HG02840 (cell line): ENCODE measurements at regions not wholly inside any gene's neighbourhood (a gene's known extent, or its start where the extent isn't known, plus 50 kb on each side); places are given as distances from the start of the nearest gene placed in this dataset.
"Not testable (repeated sequence)": the region's sequence is repeated elsewhere in the genome, so short reads cannot be mapped to it uniquely, and the experiment has no call there.

Experiments
- ATAC-seq: cut with Tn5 transposase; IDR thresholded peaks from one replicate; pipeline ENCODE4 v1.9.1; 2021; ENCODE audit warnings: mild to moderate bottlenecking, moderate library complexity, moderate number of reproducible peaks; ENCODE audit not compliant: unreplicated experiment, low FRiP score

DNA sequence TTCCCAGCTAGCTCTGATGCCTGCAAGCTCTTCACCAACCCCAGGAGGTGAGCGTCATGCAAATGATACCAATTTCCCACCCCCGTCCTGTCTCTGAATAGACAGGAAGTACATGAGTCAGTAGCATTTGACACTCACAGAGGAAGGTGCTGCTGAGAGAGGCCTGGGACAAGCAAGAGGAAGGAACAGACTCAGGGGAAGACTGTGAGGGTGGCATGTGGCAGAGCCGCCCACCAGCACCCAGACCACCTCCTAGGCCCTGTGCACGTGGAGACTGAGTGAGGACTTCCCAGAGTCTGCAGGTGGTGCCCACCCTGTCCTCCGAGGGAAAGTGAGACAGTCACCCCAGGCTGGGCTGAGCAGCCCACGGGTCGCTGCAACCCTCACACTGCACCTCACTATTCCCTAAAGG, 199.5 kb upstream of the SFSWAP start:
- peak; percentile 91 for ATAC-seq

DNA sequence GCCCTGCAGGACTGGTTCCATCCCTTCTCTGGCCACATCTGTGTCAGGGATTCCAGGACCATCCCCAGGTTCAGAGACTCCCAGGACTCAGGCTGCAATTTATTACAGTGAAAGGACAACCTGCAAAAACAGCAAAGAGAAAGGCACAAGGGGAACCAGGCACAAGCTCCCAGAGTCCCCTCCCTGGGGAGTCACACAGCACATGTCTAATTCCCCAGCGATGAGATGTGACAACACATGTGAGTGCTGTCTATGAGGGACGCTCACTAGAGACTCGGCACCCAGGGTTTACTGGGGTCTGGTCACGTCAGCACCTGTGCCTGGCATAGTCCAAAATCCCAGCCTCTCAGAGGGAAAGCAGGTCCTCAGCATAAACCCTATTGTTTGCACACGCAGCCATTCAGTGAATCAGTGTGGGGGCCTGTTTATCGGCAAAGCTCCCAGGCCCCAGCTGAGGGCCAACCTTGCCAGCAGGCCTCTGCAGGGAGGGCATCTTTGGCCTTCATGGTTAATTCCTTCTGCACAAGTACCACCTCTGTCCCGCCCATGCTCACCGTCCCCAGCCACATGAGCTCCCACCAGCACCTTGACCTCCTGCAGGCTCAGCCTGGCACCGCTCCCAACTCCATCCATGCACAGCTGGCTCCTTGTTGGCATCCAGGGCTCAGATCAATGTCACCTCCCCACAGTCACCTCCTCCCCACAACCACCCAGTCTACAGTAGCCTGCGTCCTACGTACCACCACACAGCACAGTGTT, 198.9 kb upstream of the SFSWAP start:
- peak; percentile 12 for ATAC-seq

DNA sequence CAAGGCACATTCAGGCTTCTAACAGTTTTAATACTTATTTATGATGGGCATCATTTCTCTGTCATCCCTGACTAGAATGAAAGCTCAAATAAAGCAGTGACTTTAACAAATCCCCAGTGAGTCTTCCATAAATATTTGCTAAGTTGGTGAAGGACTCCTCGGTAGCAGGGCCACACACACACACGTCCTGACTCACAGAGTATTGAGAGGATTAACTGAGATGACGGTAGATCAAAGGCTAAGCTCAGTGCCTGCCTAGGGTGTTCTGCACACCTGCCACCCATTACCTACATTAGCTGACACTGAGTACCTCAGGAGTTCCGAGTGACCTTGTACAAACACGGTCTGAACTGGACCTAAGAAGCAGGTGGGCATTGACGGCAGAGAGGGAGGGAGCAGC, 197.3 kb upstream of the SFSWAP start:
- no peak for ATAC-seq

DNA sequence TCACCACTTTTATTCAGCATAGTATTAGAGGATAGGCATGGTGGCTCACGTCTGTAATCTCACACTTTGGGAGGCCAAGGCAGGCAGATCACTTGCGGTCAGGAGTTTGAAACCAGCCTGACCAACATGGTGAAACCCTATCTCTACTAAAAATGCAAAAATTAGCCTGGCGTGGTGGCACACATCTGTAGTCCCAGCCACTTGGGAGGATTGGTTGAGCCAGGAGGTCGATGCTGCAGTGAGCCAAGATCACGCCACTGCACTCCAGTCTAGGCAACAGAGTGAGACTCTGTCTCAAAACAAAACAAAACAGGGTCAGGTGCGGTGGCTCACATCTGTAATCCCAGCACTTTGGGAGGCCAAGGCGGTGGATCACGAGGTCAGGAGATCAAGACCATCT, 190.3 kb upstream of the SFSWAP start:
- not testable (repeated sequence) for ATAC-seq

DNA sequence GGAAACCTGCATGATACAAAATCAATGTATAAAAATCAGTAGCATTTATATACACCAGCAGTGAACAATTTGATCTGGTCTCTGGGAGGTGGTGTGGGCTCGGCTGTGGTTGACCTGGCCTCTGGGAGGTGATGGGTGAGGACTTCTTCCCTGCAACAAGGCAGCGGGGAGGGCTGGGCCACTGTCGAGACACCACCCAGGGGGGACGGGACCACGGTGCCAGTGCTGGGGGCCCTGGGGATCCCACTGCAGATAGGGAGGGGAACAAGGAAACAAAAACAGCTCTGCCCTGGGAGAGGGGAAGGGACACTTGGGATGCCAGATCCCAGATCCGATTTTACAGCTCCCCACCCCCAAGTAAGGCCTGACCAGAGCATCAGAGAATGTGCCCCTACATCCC, 189.6 kb upstream of the SFSWAP start:
- no peak for ATAC-seq

DNA sequence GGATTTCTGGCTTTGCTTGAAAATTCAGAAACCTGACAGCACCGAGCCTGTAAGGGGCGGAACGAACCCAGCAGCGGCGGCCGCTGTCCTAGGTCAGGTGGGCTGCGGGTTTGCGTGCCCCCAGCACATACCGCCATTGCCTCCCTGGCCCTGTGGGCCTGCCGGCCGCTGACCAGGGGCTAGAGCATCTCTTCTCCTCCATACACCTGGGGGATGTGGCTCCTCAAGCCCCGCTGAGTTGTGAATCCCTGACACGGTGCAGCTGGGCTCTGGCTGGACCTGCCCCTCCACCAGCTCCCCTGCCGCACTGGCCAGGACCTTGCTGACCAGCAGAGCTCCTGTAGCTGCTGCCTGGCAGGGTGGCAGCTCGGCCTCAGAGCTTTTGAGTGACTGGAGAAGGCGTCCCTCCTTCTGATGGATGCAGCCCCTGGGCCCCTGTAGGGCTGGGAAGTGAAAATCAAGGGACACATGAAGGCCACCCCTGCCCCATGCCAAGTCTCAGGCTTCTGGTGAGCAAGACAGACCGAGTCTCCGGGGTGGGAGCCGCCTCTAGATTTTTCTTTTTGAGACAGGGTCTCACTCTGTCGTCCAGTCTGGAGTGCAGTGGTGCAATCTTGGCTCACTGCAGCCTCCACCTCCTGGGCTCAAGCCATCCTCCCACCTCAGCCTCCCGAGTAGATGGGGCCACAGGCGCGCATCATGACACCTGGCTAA, 184.9 kb upstream of the SFSWAP start:
- no peak for ATAC-seq

DNA sequence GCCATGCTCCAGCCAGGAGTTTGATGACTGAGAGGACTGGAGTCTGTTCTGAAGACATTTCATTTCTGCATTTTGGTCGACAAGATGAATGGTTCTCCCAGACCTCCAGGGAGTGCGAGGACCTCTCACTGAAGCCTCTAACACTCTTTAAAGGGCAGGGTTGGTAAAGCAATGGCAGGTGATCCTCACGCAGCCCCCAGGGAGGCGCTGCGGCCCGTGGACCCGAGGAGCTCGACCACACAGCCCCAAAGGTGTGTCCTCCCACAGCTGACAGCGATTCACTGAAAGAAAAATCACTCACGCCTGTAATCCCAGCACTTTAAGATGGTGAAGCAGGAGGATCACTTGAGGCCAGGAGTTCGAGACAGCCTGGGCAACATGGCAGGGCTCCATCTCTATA, 183.8 kb upstream of the SFSWAP start:
- ATAC-seq: no peak

DNA sequence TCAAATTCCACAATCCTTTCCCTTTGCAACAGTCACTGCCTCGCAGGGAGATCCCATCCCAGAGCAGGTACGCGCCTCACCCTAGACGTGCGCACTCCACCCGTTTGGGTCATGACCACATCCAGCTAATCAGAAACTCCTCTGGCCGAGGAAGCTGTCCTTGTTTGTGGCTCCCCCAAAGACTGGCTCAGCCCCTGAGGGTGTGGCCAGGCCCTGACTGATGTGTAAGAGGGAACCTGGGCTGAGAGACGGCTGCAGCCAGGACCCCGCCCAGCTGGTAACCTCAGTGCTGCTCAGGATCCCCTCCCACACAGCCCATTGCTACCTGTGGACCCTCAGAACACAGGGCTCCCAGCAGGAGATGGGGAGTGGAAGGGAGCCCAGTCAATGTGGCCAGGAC, 183.2 kb upstream of the SFSWAP start:
- no peak for ATAC-seq

DNA sequence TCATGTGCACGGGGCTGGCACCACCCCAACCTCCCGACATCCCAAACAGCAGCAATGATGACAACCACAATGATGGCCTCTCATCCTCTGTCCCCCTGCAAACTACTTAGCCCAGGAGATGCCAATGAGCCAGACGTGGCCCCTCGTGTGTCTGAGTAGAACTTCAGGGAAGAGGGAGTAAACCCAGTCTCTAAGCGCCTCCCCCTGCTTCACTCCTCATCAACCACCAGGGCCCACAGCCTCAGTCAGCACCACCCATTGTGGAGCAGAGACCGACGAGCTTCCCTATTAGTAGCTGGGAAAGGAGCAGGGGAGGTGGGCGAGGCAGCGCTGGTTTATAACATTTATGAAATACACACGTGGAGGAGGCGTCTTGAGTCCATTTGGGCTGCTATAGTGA, 182.7 kb upstream of the SFSWAP start:
- ATAC-seq: no peak

DNA sequence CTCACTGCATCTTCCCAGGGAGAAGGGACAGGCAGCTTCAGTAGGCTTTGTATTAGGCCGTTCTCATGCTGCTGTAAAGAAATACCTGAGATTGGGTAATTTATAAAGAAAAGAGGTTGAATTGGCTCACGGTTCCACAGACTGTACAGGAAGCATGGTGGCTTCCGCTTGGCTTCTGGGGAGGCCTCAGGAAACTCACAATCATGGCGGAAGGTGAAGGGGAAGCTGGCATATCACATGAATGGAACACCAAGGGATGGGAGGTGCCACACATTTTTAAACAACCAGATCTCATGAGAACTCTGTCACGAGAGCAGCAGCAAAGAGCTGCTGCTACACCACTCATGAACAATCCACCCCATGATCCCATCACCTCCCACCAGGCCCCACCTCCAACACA, 182.2 kb upstream of the SFSWAP start:
- ATAC-seq: no peak

DNA sequence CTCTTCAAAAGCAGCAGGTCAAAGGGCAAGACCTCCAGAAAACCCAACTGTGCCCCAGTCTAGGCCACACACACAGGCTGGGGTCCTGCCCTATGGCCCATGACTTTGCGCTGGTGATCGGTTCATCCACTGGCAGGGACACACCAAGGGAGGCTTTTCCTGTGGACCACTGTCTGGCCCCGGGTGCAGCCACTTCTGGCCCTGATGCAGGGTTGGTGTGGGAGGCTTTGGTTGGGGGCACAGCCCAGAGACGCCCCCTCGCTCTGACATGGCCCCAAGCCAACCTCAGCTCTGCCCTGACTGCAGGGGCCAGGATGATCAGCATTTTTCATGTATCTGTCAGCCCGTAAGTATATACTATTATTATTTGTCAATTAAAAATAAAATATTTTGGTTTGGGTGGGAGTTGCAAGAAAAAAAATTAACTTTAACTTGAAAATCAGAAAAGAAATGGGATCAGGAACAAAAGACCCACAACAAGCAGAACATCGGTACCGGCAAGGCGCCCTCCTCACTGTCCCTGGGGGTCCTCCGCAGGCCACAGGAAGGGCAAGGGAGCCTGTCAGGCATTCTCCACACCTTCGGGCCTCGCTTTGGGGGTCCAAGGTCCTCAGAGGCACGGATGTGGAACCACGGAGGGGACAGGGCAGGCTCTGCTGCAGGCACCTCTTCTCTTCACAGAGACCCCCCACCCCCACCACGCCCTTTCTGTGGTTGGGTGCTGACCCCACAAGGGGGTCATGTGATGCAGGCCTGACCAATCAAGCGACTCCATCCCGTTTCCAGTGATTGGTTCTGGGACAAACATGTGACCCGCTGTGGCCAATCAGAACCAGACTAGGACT, 181.5 kb upstream of the SFSWAP start:
- no peak for ATAC-seq

DNA sequence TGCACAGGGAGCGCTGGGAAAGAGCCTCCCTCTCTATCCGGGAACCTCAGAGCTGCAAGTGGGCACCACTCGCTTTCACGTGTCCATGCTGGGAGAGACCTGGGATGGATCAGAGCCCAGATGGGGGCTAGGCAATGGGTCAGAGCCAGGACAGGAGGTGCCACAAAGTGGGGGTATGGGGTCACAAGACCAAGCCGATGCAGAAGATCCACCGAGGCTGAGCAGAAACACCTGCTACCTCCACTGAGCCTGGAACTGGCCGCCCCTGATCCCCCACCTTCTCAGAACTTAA, 180.9 kb upstream of the SFSWAP start:
- ATAC-seq: no peak

DNA sequence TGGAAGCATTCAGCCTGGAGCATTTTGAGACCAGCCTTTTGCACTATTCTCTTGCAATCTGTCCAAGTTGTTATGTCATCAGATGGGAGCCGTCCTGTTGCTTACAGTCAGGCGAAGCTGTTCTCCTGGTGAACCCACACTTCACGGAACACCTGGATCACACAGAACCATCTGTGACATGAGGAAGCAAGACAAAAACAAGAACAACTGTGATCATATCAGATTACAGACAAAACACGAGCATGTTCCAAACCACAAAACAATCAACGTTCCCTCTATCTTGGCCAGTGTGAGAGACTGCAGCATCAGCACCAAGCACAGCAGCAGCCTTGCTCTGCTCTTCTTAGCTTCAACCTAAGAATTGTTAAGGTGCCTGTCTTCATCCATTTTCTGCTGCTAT, 180.5 kb upstream of the SFSWAP start:
- no peak for ATAC-seq

DNA sequence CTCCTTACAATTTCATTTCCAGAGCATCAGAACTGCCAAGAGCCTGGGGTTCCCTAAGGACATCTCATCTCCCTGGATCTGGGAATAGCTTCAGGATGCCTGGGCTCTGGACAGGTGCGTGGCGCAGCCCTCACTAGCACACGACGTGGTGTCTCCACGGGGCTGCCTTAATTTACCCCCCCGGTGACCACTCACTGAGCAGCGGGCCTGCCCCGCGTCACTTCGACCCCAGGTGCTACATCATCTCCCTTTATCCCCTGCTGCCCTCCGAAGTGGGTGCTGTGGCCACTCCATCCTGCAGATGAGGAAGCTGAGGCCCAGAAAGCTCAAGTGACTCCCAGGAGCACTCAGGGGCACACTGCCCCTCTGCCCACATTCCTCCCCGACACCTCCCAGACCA, 177.8 kb upstream of the SFSWAP start:
- no peak for ATAC-seq

DNA sequence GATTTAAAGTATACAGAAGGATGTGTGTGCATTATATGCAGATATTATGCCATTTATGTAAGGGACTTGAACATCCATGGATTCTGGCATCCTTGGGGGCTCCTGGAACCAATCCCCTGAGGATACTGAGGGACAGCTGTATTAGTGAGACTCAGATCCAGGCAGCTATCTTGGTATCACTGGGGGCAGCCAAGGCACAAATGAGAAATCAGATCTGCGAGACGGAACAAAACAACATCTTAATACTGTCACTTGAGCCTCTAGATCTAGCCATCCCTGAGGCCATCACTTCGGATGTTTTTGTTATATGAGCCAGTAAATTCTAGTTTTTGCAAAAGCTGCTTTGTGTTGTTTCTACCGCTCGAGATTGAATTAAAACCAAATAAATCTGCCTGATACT, 175.1 kb upstream of the SFSWAP start:
- ATAC-seq: no peak

DNA sequence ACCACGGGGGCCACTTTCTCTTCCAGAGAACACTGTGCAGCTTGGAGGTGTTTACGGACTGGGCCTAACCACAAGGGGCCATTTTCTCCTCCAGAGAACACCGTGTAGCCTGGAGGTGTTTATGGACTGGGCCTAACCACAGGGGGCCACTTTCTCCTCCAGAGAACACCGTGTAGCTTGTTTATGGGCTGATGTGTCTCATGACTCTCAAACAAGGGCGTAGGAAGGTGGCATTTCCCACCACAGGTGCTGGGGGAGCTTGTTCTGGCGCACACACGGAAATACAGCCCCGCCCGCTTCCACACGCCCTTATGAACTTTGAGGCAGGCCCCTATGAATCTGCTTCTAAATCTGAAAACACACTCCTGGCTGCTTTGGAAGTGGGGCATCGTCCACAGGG, 174.6 kb upstream of the SFSWAP start:
- no peak for ATAC-seq

DNA sequence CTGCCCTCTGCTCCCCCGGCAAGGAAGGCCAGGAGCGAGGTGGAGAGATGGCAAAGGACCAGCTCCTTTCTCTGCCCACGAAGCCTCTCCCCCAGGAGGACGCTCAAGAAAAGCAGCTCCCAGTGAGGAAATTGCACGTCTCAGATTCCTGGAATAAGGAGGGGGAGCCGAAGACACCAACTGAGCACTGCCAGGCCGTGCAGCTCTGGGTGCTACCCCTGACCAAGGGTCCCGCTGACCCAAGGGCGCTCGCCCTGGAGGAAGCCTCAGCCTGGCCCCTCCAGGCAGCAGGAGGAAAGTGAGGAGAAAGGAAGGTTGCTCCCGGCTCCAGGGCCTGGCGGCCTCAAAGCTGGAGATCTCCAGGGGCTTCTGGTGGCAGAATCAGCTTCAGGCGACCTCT, 174.1 kb upstream of the SFSWAP start:
- no peak for ATAC-seq

DNA sequence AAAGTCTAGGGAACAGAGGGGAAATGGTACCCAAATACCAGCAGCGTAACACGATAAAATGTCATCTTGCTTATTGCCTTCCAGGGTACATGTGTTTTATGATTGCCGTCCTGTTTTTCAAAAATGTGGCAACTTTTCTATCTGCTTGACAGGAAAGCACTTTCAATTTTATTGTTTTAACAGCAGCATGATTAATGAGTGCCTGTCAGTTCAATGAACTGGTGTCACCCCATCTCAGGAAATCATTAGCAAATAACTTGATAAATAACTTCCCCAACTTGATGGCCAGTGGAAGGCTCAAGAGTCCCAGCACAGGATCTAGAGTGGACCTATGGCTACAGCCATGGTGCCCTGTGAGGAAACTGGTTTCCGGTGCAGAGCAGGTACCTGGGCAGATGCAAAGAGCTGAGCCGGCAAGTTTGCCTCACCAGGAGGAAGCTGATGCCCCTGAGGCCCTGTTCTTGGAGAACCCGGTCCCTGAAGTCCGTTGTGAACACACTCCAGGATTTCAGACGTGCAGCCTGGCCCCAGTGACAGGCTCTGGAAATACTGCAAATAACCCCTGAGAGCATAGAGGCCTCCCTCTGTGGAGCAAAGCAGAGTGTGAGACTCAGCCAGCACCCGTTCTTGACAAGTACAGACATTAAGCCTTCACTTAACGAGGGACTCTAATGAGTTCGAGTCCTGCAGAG, 173.5 kb upstream of the SFSWAP start:
- ATAC-seq: no peak

DNA sequence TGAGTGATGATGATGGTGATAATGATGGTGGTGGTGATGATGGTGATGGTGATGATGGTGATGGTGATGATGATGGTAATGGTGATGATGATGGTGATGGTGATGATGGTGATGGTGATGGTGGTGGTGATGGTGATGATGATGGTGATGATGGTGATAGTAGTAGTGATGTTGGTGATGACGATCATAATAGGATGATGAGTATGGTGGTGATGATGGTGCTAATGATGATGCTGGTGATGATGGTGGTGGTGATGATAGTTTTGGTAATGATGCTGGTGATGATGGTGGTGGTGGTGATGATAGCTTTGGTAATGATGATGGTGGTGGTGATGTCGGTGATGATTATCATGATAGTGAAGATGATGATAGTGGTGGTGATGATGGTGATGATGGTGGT, 171.5 kb upstream of the SFSWAP start:
- no peak for ATAC-seq

DNA sequence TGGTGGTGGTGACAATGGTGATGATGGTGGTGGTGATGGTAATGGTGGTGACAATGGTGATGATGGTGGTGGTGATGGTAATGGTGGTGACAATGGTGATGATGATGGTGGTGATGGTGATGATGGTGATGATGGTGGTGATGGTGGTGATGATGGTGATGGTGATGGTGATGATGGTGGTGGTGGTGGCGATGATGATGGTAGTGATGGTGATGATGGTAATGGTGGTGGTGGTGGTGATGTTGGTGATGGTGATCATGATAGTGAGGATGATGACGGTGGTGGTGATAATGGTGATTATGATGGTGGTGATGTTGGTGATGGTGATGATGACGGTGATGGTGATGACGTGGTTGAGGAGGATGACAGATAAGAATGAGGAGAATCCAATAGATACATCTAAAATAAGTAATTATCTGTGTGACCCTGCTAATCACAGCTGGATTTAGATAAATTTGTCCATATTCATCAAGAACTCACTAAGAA, 170.7 kb upstream of the SFSWAP start:
- ATAC-seq: no peak

DNA sequence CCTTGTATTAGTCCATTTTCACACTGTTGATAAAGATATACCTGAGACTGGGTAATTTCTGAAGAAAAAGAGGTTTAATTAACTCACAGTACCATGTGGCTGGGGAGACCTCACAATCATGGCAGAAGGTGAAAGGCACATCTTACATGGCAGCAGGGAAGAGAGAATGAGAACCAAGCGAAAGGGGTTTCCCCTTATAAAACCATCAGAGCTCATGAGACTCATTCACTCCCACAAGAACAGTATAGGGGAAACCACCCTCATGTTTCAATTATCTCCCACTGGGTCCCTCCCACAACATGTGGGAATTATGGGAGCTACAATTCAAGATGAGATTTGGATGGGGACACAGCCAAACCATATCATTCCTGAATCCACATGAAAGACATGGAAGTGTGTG, 169.4 kb upstream of the SFSWAP start:
- ATAC-seq: not testable (repeated sequence)
